ENCODE measurements at regions not wholly inside any gene's neighbourhood (a gene's known extent, or its start where the extent isn't known, plus 50 kb on each side); places are given as distances from the start of the nearest gene placed in this dataset.
"Not testable (repeated sequence)": the region's sequence is repeated elsewhere in the genome, so short reads cannot be mapped to it uniquely, and the experiment has no call there.

DNA sequence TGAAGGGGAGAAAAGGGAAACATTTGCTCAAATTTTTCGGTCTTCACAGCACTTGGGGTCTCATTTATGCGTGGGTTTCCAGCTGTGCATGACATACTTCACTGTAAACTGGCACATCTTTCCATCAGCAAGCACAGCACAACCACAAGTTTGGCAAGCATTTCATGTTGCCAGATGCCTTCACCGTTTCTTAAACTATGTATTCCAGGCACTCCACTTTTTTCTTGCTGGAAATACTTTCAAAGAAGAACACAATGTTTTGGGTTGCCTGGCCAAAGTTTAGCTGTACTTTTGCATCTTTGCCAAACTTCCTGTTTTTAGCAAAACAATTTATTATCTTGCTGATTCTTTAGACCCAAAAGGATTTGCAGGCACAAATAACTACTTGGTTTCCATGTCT is 194.6 kb upstream of the MEIS1 start:
- DNase-seq = no peak

DNA sequence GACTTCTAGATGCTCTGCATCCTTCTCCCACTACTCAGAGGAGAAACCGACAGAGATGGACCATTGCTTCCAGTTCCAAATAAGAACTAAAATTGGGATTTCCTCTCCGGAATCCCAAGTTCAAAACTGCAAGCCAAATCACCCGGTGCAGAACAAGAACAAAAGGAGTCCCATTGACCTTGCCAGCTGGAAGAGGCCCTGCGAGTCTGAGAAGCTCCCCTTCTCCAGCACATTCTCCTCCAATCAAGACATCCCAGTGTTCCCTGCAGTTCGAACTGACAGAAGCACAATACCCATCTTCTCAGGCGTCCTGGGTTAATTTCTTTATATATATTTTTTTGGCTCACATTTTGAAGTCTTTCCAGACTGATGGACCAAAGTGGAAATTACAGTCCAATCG is 195.3 kb upstream of the MEIS1 start:
- DNase-seq = no peak

DNA sequence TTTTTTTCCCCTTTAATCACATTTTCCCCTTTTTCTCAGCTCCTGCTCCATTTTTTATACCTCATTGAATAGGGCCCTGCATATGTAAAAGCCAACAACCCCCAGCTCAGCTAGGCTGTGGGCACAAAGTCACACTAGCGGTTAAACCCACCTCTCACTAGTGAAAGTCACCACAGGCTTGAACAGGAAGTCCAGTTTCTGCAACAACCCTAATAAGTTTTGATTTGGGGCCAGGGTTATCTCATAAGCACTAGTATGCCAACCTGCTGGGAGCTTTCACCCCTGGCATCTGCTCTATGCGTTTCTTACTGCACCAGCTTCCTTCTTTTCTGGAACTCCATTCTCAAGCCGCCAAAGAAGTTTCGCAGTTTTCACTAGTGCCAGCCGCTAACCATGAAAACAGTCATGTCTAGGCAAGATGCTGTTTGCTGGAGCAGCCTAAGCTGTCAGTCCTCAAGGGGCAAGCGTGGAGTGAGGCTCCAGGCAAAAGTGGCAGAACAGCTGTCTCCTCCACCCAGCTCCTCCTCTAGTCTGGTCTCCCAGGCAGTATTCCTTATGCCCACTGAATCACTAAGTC is 197.0 kb upstream of the MEIS1 start:
- no peak for DNase-seq

DNA sequence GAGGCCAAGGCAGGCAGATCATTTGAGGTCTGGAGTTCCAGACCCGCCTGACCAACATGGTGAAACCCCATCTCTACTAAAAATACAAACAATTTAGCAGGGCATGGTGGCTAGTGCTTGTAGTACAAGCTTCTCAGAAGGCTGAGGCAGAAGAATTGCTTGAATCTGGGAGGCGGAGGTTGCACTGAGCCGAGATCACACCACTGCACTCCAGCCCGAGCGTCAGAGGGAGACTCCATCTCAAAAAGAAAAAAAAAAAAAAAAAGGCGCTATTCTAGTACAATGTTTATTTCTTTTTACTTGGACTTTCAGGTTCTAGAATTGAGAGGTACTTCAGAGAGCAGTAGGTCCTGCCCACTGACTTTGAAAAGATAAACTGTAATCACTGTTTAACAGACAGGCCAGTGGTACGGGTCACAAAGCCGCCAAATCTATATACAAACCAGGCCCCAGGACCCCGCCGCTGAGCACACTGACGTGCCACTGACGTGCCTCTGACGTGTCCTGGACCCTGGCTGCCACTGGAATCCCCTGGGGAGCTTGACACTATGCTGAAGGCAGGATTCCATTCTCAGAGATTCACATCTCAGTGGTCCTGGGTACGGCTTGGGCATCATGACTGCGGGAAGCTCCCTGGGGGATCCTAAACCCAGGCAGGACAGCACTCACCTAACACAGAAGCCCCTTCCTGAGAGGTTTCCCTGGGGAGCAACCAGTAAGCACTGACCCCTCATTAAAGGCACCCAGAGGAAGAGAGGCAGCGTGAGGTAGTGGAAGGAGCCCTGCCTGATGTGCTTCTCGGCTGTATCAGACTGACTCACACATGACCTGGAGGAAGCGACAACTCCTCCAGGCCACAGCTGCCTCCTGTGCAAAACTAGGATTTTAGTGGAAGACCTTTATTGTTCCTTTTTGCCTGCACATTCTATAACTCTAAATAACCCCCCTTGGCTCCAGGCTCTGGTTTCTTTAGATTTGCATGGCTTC is 197.8 kb upstream of the MEIS1 start:
- DNase-seq = no peak

DNA sequence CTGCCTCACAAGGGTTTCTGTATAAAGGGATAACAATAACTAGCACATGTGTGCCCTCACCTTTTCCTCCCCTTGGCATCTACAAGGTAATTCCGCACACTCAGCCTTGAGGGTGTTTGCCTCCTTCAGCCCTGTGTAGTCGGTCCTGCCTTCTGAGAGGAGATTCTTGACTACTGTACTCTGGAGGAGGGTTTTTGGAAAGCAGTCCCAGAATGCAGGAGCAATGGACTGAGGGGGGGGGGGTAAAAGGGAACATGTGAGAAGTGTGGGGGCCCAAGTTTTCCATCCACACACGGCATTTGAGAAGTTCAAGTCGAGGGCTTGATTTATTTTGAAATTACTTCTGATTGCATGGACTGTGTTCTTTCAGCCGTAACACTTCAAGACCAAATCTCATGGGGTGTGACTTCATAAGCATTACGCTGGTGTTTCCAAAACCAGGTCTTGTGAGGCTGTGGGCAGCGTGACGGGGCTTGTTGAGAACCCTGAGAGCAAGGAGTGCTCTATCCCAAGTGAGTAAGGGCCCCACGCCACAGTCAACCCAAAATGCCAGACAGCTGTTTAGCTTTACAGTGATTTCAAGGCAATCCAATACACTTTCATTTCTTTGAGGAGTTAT is 198.7 kb upstream of the MEIS1 start:
- DNase-seq = no peak

DNA sequence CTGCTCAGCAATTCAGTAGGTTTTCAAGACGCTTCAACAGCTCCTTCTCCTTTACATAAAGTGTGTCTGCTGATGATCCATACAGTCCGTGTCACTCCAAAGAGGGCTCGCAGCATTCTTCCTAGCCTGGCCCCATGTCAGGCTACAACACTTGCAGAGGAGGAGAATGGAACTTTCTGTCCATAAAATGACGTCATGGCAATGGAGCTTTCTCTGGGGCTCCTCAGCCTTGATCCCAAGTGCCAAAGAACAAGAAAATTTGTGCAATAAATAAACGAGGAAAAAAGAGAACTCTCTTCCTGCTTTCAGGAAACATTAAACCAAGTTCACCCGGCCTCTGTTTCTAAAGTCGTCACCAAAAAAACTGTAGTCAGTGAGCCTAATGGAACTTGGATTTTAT is 199.5 kb upstream of the MEIS1 start:
- DNase-seq = no peak

DNA sequence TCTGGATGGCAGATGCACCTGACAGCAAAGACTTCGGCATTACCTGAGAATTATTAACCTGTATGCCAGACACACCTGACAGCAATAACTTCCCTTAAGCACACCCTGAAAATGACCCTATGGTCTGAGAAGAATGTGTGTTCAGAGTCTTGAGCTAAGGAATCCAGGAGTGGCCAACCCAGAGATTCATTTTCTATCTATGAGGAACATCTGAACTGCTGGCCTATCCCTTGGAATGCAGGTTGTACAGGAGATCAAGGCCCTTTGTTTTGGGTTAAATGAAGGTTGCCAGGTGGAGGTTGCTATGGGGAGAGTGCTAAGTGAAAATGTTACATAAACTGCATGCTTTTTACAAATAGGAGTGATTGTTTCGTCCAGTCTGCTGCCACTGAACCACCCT is 200.9 kb upstream of the MEIS1 start:
- no peak for DNase-seq

DNA sequence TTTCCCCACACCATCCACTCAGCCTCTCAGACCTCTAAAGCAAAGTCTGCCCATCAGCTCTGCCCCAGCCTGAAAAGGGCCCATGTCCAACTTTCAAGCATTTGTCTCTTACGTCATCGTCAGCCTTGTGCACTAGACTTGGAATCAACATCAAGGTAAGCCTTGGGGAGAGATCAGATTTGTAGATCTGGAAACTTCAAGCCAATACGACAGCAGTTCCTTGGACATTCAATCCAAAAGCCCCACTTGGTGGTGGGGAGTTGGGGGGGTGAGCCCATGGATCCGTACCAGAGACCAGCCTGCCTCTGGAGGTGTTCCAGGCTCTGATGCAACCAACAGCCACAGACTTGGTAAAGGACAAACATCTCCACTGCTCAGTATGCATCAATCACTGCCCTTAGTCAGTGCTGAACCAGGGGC is 206.8 kb upstream of the MEIS1 start:
- no peak for DNase-seq

DNA sequence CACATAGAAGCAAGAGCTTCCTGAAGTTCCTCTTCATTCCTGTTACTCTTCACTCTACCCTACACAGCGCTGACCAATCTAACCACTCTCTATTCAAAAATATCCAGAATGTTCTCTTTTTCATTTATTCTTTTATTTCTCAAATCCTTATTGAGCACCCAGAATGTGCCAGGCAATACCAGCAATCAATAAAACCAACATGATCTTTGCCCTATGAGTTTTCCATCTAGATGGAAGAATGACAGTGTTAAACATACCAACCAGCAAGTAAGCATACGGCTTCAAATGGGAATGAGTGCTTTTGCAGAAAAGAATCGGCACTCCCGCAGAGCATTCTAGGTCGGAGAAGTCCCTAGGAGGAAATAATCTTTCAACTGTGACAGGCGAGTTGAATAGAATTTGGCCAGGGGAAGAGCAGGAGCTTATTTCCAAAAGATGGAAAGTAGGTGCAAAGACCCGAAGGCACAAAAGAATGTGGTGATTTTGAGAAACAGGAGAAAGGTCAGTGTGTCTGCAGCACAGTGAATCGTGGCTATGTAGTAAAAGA is 217.8 kb upstream of the MEIS1 start:
- no peak for DNase-seq

DNA sequence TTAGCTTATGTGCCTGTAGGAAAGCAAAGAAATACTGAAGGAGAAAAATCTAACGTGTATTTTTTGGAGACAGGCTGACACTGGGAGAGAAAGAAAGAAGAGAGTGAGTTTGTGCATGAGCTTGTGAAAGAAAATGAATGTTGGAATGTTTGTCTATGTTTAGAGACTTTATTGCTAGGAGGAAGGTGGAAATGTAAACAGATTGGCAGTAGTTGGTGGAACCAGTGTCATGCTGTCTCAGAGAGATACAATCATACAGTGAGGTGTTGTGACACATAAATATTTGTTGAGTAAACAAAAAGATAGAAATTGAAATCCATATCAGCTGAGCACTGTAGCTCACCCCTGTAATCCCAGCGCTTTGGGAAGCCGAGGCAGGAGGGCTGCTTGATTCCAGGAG is 222.2 kb upstream of the MEIS1 start:
- DNase-seq = no peak

DNA sequence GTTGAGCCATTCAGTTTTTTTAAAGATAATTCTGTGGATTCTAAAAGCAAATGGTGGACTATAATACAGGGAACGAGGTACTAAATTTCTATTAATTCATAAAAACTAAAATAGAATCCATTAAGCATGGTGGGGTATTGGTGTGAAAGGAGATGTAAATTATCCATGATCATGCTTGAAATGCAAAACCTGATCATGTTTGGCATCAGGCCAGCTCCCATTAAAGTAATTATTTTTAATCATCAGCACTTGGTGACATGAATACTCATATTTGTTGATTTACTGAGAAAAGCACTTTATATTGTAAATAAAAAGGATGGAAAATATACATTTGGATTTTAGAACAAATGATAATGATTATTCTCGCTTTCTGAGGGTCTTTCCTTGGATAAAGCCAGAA is 232.3 kb upstream of the MEIS1 start:
- no peak for DNase-seq

DNA sequence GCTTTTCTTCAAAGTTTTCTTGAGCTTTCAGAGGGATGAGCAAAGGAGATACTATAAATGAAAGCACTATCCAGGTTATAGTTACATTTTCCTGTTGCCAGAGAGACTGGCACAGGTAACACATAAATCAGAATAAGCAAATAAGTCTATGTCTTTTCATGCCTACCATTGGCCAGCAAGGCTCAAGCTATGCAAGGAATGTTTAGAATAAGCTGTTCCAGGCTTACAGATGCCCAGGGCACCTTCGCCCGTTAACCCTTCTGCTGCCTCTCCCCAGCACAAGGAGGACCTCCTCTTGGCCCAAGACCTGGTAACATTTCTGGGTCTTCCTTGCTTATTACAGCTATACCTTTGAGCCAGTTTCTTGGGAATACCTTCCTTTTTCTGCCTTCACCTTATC is 233.7 kb upstream of the MEIS1 start:
- DNase-seq = no peak

DNA sequence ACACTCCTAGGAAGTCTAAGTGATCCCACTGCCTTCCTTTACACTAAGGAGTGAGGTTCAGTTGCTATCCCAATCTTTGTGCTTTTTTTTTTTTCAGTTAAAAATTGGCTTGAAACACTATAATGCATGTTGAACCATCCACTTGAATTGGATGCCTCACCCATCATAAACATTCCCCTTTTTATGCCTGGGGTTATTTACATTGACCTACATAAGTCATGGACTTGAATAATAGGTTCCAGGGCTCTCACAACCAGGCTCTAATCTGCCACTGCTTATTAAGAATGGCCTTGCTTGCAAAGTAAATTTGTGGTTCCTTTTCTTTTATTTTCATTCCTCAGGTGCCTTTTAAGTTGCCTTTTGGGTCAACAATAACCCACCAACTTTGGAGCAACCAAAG is 236.1 kb upstream of the MEIS1 start:
- no peak for DNase-seq

DNA sequence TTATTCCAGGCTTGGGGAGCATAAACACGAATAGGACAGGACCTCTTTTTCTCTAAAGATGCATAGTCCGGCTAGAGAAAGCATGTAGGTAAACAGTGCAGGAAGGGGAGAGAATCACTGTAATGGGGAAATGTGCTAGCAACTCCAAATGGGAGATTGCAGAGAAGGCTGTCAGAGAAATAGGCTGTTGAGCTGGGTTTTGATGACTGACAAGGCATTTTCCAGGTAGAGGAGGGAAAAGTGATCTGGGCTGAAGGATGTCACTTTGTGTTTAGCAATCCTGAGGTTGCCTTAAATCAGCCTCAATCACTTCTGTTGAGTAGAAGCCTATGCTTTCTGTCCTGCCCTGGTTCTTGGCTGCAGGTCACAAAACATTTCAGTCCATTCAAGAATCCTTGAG is 242.0 kb upstream of the MEIS1 start:
- DNase-seq = no peak

DNA sequence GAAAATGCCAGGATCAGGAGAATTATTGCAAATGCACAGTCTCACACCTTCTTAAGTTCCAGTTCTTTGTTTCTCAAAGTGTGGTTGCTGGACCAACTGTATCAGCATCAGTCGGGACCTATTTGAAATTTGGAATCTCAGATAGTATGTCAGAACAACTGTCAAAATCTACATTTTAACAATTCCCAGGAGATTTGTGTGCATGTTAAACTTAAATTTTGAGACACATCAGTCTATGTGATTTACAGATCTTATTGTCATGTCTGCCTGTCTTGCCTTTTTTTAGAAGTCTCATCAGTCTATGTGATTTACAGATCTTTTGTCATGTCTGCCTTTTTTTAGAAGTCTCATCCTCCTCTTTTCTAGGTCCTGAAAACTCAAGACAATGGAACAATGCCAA is 243.6 kb upstream of the MEIS1 start:
- no peak for DNase-seq

DNA sequence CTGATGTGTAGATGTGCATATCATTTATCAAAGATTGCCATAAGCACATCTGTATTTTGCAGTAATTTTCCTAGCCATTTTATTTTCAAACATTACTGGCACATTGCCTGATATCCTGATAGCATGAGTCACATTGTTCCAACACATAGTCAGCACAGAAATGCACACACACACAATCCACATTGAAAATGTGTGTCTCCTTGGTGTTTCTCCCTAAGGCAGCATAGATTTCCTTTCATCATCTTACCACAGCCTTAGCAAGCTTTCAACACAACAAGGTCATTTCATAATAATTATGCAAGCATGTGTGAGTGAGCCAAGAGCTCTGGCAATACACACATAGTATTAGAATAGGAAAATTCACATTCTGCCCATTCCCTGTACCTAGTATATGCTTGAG is 245.4 kb upstream of the MEIS1 start:
- no peak for DNase-seq

DNA sequence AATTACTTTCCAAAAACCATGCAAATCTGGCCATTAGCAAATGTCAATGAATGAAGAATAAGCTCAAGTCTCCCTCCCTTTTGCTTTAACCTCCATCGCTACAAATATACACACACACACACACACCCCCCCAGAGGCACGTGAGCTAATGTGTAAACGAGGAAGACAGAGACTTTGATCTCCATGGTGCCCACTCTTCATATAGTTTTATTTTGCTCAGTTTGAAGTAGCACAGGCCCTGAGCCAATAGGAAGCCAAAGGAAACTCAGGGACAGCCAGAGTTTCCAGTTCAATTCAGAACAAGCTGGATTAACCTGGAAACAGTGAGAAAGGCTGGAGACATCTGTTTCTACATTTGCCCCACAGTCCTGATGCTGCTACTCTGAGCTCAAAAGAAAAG is 248.4 kb upstream of the MEIS1 start:
- no peak for DNase-seq

DNA sequence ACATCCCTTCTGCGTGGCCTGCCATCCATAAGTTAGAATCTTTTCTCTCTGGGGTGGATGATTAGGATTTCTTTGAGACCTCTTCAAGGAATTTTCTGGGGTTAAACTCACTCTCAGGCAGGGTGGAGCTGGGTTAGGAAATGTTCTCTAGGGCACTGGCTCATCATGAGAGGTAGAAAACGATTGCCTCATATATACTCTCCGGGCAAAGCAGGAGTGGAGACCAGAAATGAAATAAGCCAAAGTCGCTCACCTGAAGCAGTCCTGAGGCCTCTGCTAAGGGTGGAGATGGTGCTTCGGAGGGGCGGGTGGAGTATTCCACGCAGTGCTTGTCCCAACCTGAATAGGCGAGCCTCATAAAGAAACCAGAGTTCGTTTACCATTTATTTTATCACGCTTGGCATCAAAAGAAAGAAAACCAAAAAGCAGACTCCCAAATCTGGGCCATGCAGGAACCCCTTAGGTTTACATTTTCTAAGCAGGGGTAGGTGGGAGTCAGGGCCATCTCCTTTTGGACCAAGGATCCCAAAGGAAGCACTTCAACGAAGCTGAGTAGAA is 249.3 kb upstream of the MEIS1 start:
- DNase-seq = no peak

DNA sequence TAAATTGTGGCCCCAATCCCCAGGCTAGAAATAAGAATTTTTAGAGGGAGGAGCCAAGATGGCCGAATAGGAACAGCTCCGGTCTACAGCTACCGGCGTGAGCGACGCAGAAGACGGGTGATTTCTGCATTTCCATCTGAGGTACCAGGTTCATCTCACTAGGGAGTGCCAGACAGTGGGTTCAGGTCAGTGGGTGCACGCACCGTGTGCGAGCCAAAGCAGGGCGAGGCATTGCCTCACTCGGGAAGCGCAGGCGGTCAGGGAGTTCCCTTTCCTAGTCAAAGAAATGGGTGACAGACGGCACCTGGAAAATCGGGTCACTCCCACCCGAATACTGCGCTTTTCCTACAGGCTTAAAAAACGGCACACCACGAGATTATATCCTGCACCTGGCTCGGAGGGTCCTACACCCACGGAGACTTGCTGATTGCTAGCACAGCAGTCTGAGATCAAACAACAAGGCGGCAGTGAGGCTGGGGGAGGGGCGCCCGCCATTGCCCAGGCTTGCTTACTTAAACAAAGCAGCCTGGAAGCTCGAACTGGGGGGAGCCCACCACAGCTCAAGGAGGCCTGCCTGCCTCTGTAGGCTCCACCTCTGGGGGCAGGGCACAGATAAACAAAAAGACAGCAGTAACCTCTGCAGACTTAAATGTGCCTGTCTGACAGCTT is 257.7 kb upstream of the MEIS1 start:
- not testable (repeated sequence) for DNase-seq

DNA sequence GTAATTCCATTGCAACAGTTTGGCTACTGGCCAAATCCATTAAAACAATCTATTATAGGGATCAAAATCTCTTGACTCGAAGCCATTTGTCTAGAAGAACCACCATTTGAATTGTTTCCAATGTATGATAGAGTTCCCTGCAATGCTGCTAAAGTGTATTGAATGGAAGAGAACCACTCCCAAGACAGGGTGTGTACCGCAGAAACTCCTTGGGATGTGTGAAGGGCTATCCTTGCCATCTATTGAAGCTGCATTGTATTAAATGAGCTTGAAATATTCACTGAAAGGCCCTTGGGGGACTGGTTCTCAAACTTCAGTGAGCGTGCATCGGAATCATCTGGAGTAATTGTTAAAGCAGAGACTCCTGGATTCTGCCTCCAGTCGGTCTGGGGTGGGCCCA is 260.4 kb upstream of the MEIS1 start:
- DNase-seq = no peak

DNA sequence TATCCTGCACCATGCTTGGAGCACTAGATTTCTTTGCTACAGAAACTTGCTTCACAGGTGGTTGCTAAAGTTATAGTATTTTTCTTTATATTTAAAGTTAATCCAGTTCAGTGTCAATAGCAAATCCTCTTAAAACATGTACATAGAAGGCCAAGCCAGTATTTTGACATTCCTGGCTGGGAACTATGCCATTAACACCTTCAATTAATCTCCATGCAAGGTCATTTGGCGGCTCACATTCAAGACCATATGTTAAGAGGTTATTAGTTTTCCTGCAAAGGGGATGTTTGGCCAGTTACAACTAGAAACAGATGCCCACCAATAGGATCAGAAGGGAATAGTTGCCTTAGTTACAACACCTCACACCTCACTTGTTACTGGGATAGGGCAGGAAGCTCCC is 261.3 kb upstream of the MEIS1 start:
- no peak for DNase-seq

DNA sequence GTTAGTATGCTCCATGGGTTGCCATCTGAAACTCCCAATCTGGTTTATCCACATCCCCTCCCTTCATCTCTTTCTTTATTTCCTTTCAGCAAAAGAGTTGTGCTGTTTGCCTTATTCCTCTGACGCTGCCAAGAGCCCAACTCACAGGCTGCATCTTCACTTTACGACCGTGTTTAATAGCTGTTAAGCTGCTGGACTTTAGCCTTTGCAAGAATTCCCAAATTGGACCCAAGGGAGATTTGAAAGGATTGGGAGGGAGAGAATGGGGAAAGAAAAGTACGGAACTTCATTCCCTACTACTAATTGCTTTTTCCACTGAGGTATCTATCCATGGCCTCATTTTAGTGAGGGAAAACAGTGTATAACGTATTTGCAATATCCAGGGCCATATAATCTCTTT is 263.4 kb upstream of the MEIS1 start:
- no peak for DNase-seq

DNA sequence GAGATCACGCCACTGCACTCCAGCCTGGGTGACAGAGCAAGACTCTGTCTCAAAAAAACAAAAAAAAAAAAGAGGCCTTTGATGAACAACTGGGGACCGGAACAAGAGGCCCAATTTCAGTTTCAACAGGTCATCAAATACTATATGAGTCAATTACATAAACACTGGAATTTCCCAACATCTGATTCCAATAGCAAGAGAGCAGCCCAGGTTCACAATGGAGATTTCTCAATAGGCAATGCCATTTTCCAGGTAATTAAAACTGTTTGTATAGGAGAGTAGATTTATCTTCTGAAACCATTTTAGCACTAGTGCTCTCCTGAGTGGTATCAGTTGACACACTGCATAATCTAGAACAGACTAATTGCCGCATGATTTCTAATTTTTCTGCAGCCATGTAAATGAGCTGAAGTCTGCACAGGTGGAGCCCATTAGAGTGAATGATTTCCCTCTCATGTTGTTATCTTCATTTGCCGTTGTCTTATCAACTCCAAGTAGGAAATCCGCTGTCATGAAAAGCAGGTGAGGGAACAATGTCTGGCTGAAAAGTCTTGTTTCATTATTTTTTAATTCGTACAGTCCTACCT is 264.1 kb upstream of the MEIS1 start:
- no peak for DNase-seq
